AG08396 (cell line): ENCODE measurements at regions not wholly inside any gene's neighbourhood (a gene's known extent, or its start where the extent isn't known, plus 50 kb on each side); places are given as distances from the start of the nearest gene placed in this dataset.
"Not testable (repeated sequence)": the region's sequence is repeated elsewhere in the genome, so short reads cannot be mapped to it uniquely, and the experiment has no call there.

ENCODE experiments used
- DNase-seq: peaks from one replicate; pipeline ENCODE4 v3.0.0; 2012; ENCODE audit warnings: low spot score, mixed read lengths

DNA sequence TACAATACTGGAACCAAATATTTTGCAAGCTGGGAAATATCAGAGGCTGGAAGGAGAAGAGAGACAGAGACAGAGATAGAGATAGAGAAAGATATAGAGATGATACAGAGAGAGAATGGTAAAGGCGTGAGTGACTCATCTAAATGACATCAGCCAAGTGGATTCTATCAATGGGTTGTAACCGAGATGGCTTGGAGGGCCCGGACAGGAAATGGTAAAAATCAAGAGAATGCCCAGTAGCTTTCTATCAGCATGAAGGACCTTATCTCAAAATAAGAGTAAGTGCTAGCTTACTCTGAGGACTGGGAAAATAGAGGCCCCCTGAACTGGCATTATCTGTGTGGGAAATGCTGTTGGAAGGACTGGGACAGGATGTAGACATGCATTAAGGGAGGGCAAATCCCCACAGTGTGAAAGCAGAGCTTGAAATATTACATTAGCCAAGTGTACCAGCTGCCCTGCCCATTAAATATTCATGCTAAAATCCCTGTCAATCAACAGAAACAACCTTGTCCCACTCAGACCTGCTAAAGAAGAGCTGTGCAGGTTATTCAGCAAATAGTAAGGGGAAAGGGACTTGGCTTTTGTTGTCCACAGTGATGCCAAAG lies 76.6 kb upstream of the ZNF644 start:
- no peak for DNase-seq

DNA sequence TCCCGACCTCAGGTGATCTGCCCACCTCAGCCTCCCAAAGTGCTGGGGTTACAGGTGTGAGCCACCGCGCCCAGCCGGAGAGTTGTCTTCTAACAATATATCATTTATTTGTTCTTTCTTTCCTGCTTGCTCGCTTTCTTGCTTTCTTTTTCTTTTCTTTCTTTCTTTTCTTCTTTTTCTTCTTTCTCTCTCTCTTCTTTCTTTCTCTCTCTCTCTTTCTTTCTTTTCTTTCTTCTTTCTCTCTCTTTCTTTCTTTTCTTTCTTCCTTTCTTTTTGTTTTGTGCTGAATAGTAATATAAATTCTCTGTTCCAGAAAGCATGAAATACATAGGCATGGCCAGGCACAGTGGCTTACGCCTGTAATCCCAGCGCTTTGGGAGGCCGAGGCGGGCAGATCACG lies 73.5 kb upstream of the ZNF644 start:
- not testable (repeated sequence) for DNase-seq

DNA sequence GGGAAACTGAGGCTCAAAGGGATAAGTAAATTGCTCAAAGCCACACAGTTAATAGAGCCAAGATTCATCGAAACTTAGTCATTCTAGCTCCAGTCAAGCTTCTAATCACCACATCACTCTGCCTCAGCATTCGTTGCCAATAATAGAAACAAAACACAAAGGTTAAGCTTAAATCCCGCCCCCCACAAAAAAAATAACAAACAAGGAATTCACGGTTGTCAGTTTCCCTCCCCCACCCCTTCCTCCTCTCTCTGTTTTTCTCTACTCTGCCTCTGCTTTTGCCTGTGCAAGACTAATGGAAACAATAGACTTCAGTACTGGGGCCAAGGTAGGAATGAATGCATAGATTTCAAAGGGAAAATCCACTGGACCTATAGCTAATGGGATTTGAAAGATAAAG lies 70.7 kb upstream of the ZNF644 start:
- DNase-seq = no peak

DNA sequence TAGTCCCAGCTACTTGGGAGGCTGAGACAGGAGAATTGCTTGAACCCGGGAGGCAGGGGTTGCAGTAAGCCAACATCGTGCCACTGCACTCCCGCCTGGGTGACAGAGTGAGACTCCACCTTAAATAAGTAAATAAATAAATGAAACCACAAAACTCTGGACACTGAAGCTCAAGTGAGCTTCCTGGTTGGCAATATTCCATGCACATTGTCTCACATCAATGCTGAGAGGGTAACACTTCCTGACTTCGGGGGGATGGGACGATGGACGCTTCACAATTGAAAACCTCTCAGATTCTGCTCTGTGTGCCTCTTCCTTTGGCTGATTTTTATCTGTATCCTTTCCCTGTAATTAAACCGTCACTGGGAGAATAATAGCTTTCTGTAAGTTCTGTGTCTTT lies 70.0 kb upstream of the ZNF644 start:
- no peak for DNase-seq

DNA sequence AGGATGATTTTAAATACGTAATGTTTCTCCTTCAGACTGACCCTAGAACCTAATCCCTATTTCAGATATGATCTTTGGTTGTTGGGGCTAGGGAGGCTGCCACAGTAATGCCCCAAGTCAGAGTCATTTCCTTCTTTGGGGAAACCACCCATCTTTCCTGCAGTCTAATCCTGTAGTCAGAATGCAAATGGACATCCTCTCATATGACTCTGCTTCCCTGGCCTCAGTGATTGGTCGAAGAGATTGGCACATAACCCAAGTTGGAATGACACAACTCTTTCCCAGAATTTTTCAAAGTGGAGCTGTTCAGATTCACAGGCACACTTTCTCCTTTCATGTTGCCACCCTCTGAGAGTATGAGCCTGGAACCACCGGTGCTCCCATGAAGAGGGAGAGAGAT lies 58.8 kb upstream of the ZNF644 start:
- peak; percentile 8 for DNase-seq

DNA sequence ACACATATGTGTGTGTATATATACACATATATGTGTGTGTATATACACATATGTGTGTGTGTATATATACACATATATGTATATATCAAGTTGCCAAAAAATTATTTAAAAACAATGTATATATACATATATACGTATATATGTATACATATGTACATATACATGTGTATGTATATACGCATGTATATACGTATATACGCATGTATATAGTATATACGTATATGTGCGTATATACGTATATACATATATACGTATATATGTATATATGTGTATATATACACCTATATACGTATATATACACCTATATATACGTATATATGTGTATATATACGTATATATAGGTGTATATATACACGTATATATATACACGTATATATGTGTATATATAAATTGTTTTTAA lies 57.0 kb upstream of the ZNF644 start:
- DNase-seq = no peak

DNA sequence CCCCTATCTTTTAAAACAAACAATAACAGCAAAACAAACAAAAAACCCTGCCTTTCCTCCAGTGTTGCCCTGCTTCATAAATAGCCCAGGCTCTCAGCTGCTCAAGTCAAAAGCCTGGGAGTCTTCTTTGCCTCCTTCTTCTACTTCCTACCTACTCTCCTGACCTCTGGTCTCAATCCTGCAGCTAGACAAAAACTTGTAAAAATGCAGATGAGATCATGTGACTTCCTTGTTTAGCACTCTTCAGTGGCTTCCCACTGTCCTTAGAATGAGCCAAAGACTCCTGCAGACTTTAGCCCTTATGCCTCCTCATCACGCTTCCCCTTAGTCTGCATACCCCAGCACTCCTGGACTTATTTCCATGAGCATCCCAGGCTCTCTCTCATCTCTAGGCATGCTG lies 55.0 kb upstream of the ZNF644 start:
- DNase-seq = no peak

DNA sequence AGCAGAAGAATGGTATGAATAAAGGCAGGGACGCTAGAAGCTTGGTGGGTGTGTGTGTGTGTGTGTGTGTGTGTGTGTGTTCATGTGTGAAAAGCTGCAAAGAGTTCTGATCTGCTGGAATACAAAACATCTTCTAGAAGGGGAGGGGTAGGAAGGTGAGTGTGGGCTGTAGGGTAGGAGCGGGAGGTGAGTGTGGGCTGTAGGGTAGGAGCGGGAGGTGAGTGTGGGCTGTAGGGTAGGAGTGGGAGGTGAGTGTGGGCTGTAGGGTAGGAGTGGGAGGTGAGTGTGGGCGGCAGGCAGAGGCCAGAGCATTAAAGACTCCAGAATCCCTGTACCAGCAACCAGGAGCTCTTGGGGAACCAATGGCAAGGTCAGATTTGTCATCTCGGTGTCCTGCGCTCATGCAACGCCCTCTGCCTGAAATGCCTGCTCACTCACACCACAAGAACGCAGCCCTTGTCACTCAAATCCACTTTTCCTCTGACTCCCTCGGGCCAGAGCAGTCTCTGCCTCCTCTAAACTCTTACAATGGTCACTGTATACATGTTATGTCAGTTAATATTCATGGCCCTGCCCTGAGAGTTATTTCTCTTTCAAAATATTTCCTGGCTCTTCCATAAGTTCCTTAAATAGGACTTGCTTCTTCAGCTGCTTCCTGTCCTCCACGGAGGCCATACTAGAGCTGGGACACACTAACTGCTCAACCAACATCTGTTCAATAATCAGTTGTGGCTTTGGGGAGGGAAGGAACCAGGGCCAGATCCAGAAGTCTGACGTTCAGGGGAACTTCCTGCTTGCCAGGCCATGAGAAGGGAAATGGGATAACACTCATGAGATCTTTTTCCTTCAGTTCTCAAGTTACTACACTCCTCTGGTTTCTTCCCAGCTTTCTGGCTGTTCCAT lies 53.6 kb upstream of the ZNF644 start:
- no peak for DNase-seq

DNA sequence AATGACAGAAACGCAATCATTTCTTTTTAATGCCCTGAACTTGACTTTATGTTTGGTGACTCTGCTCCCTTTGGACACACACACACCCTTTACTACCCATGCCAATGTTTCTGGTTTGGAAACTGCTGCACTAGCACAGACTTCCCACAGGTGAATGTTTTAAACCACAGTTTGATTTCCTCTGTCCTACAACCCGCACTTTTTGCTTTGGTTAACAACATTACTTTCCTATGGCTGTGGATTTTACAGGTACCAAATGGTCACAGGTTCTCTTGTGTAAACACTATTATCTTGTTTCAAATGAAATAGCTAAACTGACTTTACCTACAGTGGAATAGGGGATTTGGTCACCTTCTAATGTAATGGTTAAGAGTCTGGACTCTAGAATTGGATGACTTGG lies 51.5 kb upstream of the ZNF644 start:
- no peak for DNase-seq

DNA sequence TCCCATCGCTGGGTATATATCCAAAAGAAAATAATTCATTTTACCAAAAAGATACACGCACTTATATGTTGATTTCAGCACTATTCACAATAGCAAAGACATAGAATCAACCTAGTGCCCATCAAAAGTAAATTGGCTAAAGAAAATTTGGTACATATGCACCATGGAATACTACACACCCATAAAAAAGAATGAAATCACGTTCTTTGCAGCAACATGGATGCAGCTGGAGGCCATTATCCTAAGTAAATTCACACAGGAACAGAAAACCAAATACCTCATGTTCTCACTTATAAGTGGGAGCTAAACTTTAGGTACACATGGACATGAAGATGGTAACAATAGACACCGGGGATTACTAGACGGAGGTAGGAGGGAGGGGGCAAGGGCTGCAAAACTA lies 50.0 kb upstream of the ZNF644 start:
- no peak for DNase-seq
